ENCODE measurements at regions not wholly inside any gene's neighbourhood (a gene's known extent, or its start where the extent isn't known, plus 50 kb on each side); places are given as distances from the start of the nearest gene placed in this dataset.

GRCh38 chr6:4313044-4313686, 177.8 kb upstream of the ECI2 start:
- DNase-seq, result no peak
- H3K27me3 Mint-ChIP-seq (ENCODE audit: low read depth), result peaks cover 2% of the 10 kb centered on the region
- H3K27ac Mint-ChIP-seq, result no peak overlapping the region
- H3K36me3 Mint-ChIP-seq (ENCODE audit: low read depth), result no peaks in the 10 kb centered on the region
- H3K9me3 Mint-ChIP-seq (ENCODE audit: insufficient read depth), result peaks cover 12% of the 10 kb centered on the region
- CTCF ChIA-PET, result no interaction called here
- H3K4me1 Mint-ChIP-seq (ENCODE audit: low read depth), result no peaks in the 10 kb centered on the region
- no peak for ATAC-seq
- POLR2A ChIA-PET, result no interaction called here
- H3K4me3 Mint-ChIP-seq, result no peak overlapping the region

GRCh38 chr6:4311976-4312860, 176.8 kb upstream of the ECI2 start:
- DNase-seq (no peak), ATAC-seq (no peak)
- peaks cover 2% of the 10 kb centered on the region for H3K27me3 Mint-ChIP-seq (ENCODE audit: low read depth)
- no peak overlapping the region for H3K4me3 Mint-ChIP-seq
- H3K27ac Mint-ChIP-seq, result no peak overlapping the region
- CTCF ChIA-PET, result no interaction called here
- POLR2A ChIA-PET, result no interaction called here
- H3K9me3 Mint-ChIP-seq (ENCODE audit: insufficient read depth), result peaks cover 12% of the 10 kb centered on the region
- H3K36me3 Mint-ChIP-seq (ENCODE audit: low read depth), result no peaks in the 10 kb centered on the region
- no peaks in the 10 kb centered on the region for H3K4me1 Mint-ChIP-seq (ENCODE audit: low read depth)

- no peak for ATAC-seq
- H3K27ac Mint-ChIP-seq, result no peak overlapping the region
- H3K9me3 Mint-ChIP-seq (ENCODE audit: insufficient read depth), result peaks cover 12% of the 10 kb centered on the region
- H3K4me1 Mint-ChIP-seq (ENCODE audit: low read depth), result no peaks in the 10 kb centered on the region
- no peak overlapping the region for H3K4me3 Mint-ChIP-seq
- peaks cover 7% of the 10 kb centered on the region for H3K27me3 Mint-ChIP-seq (ENCODE audit: low read depth)
- no peaks in the 10 kb centered on the region for H3K36me3 Mint-ChIP-seq (ENCODE audit: low read depth)
- no peak for DNase-seq
- ChIA-PET POLR2A (no interaction called here), CTCF (no interaction called here)
Measured at GRCh38 chr6:4309540-4309939, 174.2 kb upstream of the ECI2 start.

GRCh38 chr6:4308364-4308763, 173.0 kb upstream of the ECI2 start:
- CTCF ChIA-PET, result no interaction called here
- H3K4me3 Mint-ChIP-seq, result no peak overlapping the region
- ATAC-seq (no peak), DNase-seq (no peak)
- H3K27ac Mint-ChIP-seq, result no peak overlapping the region
- peaks cover 9% of the 10 kb centered on the region for H3K27me3 Mint-ChIP-seq (ENCODE audit: low read depth)
- H3K9me3 Mint-ChIP-seq (ENCODE audit: insufficient read depth), result peaks cover 12% of the 10 kb centered on the region
- H3K36me3 Mint-ChIP-seq (ENCODE audit: low read depth), result no peaks in the 10 kb centered on the region
- POLR2A ChIA-PET, result no interaction called here
- no peaks in the 10 kb centered on the region for H3K4me1 Mint-ChIP-seq (ENCODE audit: low read depth)

- ChIA-PET POLR2A (no interaction called here), CTCF (interaction anchor here (1.1 kb wide), 1 partner anchor 11 kb away, joined by 5 read pairs; no protein-coding TSS in a partner anchor)
- DNase-seq (no peak), ATAC-seq (no peak)
- Mint-ChIP-seq H3K4me3 (no peak overlapping the region), H3K9me3 (ENCODE audit: insufficient read depth) (no peaks in the 10 kb centered on the region), H3K4me1 (ENCODE audit: low read depth) (no peaks in the 10 kb centered on the region), H3K36me3 (ENCODE audit: low read depth) (no peaks in the 10 kb centered on the region), H3K27ac (no peak overlapping the region), H3K27me3 (ENCODE audit: low read depth) (peaks cover 9% of the 10 kb centered on the region)
Measured at GRCh38 chr6:4304927-4305455, 169.6 kb upstream of the ECI2 start.

GRCh38 chr6:4303638-4304037, 168.3 kb upstream of the ECI2 start:
- no peak for ATAC-seq
- H3K4me3 Mint-ChIP-seq, result no peak overlapping the region
- H3K27me3 Mint-ChIP-seq (ENCODE audit: low read depth), result peaks cover 9% of the 10 kb centered on the region
- no peak for DNase-seq
- no peaks in the 10 kb centered on the region for H3K4me1 Mint-ChIP-seq (ENCODE audit: low read depth)
- CTCF ChIA-PET, result no interaction called here
- H3K36me3 Mint-ChIP-seq (ENCODE audit: low read depth), result no peaks in the 10 kb centered on the region
- POLR2A ChIA-PET, result no interaction called here
- H3K9me3 Mint-ChIP-seq (ENCODE audit: insufficient read depth), result no peaks in the 10 kb centered on the region
- H3K27ac Mint-ChIP-seq, result no peak overlapping the region

GRCh38 chr6:4302524-4302923, 167.1 kb upstream of the ECI2 start:
- DNase-seq (no peak), ATAC-seq (no peak)
- no peaks in the 10 kb centered on the region for H3K36me3 Mint-ChIP-seq (ENCODE audit: low read depth)
- H3K4me1 Mint-ChIP-seq (ENCODE audit: low read depth), result no peaks in the 10 kb centered on the region
- H3K9me3 Mint-ChIP-seq (ENCODE audit: insufficient read depth), result no peaks in the 10 kb centered on the region
- ChIA-PET POLR2A (no interaction called here), CTCF (no interaction called here)
- H3K27ac Mint-ChIP-seq, result no peak overlapping the region
- no peak overlapping the region for H3K4me3 Mint-ChIP-seq
- H3K27me3 Mint-ChIP-seq (ENCODE audit: low read depth), result peaks cover 9% of the 10 kb centered on the region

GRCh38 chr6:4301871-4302270, 166.5 kb upstream of the ECI2 start:
- Mint-ChIP-seq H3K9me3 (ENCODE audit: insufficient read depth) (no peaks in the 10 kb centered on the region), H3K36me3 (ENCODE audit: low read depth) (no peaks in the 10 kb centered on the region), H3K4me3 (no peak overlapping the region), H3K4me1 (ENCODE audit: low read depth) (no peaks in the 10 kb centered on the region), H3K27me3 (ENCODE audit: low read depth) (peaks cover 9% of the 10 kb centered on the region), H3K27ac (no peak overlapping the region)
- POLR2A ChIA-PET, result no interaction called here
- DNase-seq (no peak), ATAC-seq (no peak)
- CTCF ChIA-PET, result no interaction called here

- H3K27ac Mint-ChIP-seq, result no peak overlapping the region
- no peak for ATAC-seq
- no peak for DNase-seq
- ChIA-PET CTCF (no interaction called here), POLR2A (interaction anchor here (0.6 kb wide), 1 partner anchor 19 kb away, joined by 3 read pairs; no protein-coding TSS in a partner anchor)
- no peaks in the 10 kb centered on the region for H3K9me3 Mint-ChIP-seq (ENCODE audit: insufficient read depth)
- no peak overlapping the region for H3K4me3 Mint-ChIP-seq
- H3K36me3 Mint-ChIP-seq (ENCODE audit: low read depth), result no peaks in the 10 kb centered on the region
- no peaks in the 10 kb centered on the region for H3K4me1 Mint-ChIP-seq (ENCODE audit: low read depth)
- H3K27me3 Mint-ChIP-seq (ENCODE audit: low read depth), result peaks cover 6% of the 10 kb centered on the region
Measured at GRCh38 chr6:4300917-4301316, 165.5 kb upstream of the ECI2 start.

- CTCF ChIA-PET, result no interaction called here
Measured at GRCh38 chr6:4299476-4299875, 164.1 kb upstream of the ECI2 start.

GRCh38 chr6:4297348-4297747, 162.0 kb upstream of the ECI2 start:
- ChIA-PET POLR2A (no interaction called here), CTCF (no interaction called here)
- Mint-ChIP-seq H3K27me3 (ENCODE audit: low read depth) (no peaks in the 10 kb centered on the region), H3K4me1 (ENCODE audit: low read depth) (no peaks in the 10 kb centered on the region), H3K9me3 (ENCODE audit: insufficient read depth) (no peaks in the 10 kb centered on the region), H3K4me3 (no peak overlapping the region), H3K27ac (no peak overlapping the region), H3K36me3 (ENCODE audit: low read depth) (no peaks in the 10 kb centered on the region)
- DNase-seq, result no peak
- ATAC-seq, result no peak

More at GRCh38 chr6:4299476-4299875, 164.1 kb upstream of the ECI2 start:
- no peak overlapping the region for H3K4me3 Mint-ChIP-seq
- POLR2A ChIA-PET, result no interaction called here
- H3K27ac Mint-ChIP-seq, result no peak overlapping the region
- no peaks in the 10 kb centered on the region for H3K9me3 Mint-ChIP-seq (ENCODE audit: insufficient read depth)
- H3K4me1 Mint-ChIP-seq (ENCODE audit: low read depth), result no peaks in the 10 kb centered on the region
- DNase-seq (no peak), ATAC-seq (no peak)
- H3K27me3 Mint-ChIP-seq (ENCODE audit: low read depth), result peaks cover 1% of the 10 kb centered on the region
- H3K36me3 Mint-ChIP-seq (ENCODE audit: low read depth), result no peaks in the 10 kb centered on the region

- ATAC-seq (no peak), DNase-seq (no peak)
- CTCF ChIA-PET, result no interaction called here
- Mint-ChIP-seq H3K27ac (no peak overlapping the region), H3K9me3 (ENCODE audit: insufficient read depth) (no peaks in the 10 kb centered on the region), H3K4me3 (no peak overlapping the region), H3K4me1 (ENCODE audit: low read depth) (no peaks in the 10 kb centered on the region), H3K27me3 (ENCODE audit: low read depth) (no peaks in the 10 kb centered on the region), H3K36me3 (ENCODE audit: low read depth) (no peaks in the 10 kb centered on the region)
- POLR2A ChIA-PET, result no interaction called here
Measured at GRCh38 chr6:4296552-4296951, 161.2 kb upstream of the ECI2 start.
